Fibroblast of peridontal ligament (primary cell): ENCODE measurements at regions not wholly inside any gene's neighbourhood (a gene's known extent, or its start where the extent isn't known, plus 50 kb on each side); places are given as distances from the start of the nearest gene placed in this dataset.

ENCODE experiments used
- DNase-seq: peaks from one replicate; pipeline ENCODE4 v3.0.0-alpha.2; 2010; ENCODE audit errors: extremely low read depth

GRCh38 chr6:170232186-170233002 lies 58.5 kb downstream of the DLL1 start:
- no peak for DNase-seq

- DNase-seq, result no peak
Observed at GRCh38 chr6:170231293-170232185, 59.3 kb downstream of the DLL1 start.

GRCh38 chr6:170230520-170231292 lies 60.2 kb downstream of the DLL1 start:
- no peak for DNase-seq

GRCh38 chr6:170229851-170230519 lies 60.9 kb downstream of the DLL1 start:
- DNase-seq, result no peak

GRCh38 chr6:170229396-170229795 lies 61.5 kb downstream of the DLL1 start:
- DNase-seq, result no peak

- no peak for DNase-seq
Observed at GRCh38 chr6:170228946-170229310, 62.0 kb downstream of the DLL1 start.

GRCh38 chr6:170227996-170228945 lies 62.6 kb downstream of the DLL1 start:
- DNase-seq, result no peak

- DNase-seq, result no peak
Observed at GRCh38 chr6:170227521-170227983, 63.3 kb downstream of the DLL1 start.

- no peak for DNase-seq
Observed at GRCh38 chr6:170226647-170227046, 64.2 kb downstream of the DLL1 start.

GRCh38 chr6:170225852-170226417 lies 64.9 kb downstream of the DLL1 start:
- no peak for DNase-seq

GRCh38 chr6:170224694-170225660 lies 65.9 kb downstream of the DLL1 start:
- no peak for DNase-seq

GRCh38 chr6:170223718-170224693 lies 66.9 kb downstream of the DLL1 start:
- no peak for DNase-seq

- DNase-seq, result no peak
Observed at GRCh38 chr6:170222498-170223471, 68.1 kb downstream of the DLL1 start.

- no peak for DNase-seq
Observed at GRCh38 chr6:170221753-170222400, 69.0 kb downstream of the DLL1 start.

- no peak for DNase-seq
Observed at GRCh38 chr6:170221052-170221752, 69.7 kb downstream of the DLL1 start.
